ENCODE measurements at regions not wholly inside any gene's neighbourhood (a gene's known extent, or its start where the extent isn't known, plus 50 kb on each side); places are given as distances from the start of the nearest gene placed in this dataset.
A peak's percentile ranks its signal among the peaks of the same experiment; 100 is the strongest.

GRCh38 chr4:147367891-147368290, 113.0 kb upstream of the EDNRA start:
- peak; percentile 58 for DNase-seq

DNA sequence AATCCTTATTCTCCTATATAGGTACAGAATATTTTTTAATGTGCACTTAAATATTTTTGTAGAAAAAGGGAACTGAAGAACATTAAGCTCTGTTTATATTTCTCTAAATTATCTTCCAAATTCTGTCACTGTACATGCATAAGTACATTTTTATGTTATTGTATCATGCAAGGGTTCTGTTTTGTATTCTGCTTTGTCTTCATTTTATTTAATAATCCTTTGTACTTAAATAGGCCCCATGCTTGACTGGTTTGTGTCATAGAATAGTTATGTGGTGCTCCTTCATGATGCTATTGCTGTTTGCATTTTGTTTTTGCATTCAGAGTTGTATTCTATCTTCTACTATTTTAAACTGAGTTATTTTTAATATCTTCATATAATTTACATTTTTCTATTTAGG, 111.9 kb upstream of the EDNRA start:
- DNase-seq, result peak; percentile 37

DNA sequence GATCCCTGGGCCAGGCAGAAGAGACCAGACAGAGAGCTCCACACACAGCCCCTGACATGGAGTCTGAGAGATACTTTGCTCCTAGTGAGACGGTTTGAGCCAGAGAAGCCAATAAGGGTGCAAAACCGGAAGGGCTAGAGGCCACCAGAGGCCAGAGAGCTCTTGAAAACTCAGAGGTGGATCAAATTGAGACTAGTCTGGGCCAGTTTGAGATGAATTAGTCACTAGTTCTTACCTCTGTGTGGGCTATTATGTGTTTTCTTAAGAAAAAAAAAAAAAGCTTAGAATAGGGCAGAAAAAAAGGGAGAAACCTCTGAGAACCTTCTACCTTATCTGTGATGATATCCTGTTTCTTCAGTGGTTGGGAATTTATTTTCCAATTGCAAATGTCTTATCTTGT, 110.4 kb upstream of the EDNRA start:
- DNase-seq, result no peak

GRCh38 chr4:147370881-147371280, 110.0 kb upstream of the EDNRA start:
- DNase-seq, result no peak

GRCh38 chr4:147371661-147372060, 109.2 kb upstream of the EDNRA start:
- peak; percentile 68 for DNase-seq

DNA sequence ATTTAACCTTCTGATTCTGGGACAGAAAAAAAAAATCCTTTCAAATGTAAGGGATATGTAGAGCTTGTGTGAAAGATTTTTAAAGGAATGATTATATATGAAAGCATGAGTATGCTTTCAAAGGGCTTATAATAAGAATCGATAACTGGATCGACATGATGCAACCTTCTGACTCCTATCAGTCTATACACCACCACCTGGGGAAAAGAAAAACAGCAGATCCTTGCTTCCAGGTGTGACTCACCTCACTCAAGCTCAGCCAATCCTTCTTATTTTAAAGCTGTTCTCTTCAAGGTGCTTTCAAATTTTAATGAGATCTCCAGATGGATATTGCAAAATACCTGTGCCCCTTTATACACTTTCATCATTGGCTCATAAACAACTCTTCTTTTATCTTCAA, 102.1 kb upstream of the EDNRA start:
- no peak for DNase-seq

- no peak for DNase-seq
These were observed 99.1 kb upstream of the EDNRA start for GRCh38 chr4:147381749-147382148.

- DNase-seq, result peak; percentile 64
These were observed 92.9 kb upstream of the EDNRA start for GRCh38 chr4:147388018-147388417.

DNA sequence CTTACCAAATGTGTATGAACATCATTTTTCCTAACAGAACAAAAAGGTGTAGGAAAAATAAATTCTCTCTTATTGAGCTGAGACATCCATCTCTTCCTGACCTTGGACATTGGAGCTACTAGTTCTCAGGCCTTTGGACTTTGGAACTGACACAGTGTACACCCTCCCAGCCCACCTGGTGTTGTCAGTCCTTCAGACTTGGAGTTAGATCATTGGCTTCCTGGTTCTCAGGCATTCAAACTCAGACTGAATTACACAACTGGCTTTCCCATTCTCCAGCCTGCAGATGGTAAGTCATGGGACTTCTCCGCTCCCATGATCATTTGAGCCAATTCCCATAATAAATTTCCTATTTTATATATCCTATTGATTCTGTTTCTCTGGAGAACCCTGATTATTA, 84.8 kb upstream of the EDNRA start:
- no peak for DNase-seq

DNA sequence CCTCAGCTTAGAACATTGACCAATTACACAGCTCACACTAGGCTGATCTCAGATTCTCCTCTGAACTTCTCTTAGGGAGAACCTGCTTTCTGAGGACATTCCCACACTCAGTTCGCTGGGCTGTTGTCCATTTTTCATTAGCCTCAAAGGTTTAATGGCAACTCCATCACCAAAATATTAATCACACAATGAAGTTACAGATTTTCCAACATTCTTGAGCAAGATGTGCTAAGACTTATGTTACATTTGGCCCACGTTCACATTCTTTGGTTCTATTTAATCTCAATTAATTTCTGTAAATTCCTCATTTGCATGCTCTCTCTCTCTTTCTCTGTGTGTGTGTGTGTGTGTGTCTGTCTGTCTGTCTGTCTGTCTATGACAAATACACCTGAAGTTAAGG, 82.3 kb upstream of the EDNRA start:
- DNase-seq, result no peak

- no peak for DNase-seq
These were observed 80.2 kb upstream of the EDNRA start for GRCh38 chr4:147400721-147401120.

DNA sequence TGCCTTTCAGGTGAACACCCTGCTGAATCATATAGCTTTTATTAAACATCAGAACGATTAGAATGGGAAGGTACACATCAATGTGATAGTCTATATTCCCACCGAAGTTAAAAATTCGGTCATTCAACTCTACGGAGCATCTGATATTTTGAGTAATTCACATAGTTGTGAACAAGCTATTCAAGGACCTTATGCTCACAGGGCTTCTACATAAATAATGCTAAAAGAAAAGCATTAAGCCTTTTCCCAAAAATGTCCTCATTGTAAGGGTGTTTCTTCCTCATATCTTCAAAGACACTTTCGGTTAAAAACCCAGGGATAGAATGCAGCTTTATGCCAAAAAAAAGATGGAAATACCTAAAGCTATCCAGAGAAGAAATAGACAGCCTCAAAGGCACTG, 79.7 kb upstream of the EDNRA start:
- DNase-seq, result no peak

GRCh38 chr4:147407261-147408045, 73.4 kb upstream of the EDNRA start:
- DNase-seq, result no peak

GRCh38 chr4:147408189-147408588, 72.7 kb upstream of the EDNRA start:
- no peak for DNase-seq

DNA sequence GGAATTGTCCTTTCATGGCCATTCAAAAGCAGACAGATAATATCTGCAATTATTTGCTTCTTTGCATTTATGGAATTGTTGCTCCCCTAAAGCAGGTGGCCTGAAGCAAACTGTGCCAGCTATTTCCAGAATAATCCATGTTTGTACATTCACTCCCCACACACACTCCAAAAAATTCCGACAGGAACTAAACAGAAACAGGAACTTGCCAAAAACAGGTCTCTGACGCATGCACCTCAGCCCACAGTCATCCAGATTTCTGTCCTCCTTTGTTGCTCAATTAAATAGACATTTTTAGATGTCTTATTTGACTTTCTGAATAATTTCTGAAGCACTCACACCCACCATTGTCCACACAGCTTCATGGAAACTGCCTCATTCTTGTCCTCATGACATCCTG, 71.5 kb upstream of the EDNRA start:
- DNase-seq, result peak; percentile 43

GRCh38 chr4:147418226-147418625, 62.7 kb upstream of the EDNRA start:
- DNase-seq, result no peak

DNA sequence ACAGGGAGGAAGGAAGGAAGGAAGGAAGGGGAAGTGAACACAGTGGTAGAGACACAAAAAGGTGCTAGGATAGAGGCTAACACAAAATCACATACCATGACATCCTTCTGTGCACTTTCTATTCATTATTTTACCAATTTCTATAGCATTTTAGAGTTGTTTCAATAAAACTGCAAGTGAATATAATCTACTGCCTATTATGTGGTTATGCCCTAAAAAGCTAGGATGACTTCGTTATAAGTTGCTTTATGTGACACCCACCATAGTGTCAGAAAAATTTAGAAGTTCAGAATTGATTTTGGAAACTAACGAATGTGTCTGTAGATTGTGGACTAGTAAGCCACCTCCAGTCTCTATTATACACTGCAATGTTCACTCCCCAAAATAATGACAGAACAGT, 59.4 kb upstream of the EDNRA start:
- DNase-seq, result no peak

DNA sequence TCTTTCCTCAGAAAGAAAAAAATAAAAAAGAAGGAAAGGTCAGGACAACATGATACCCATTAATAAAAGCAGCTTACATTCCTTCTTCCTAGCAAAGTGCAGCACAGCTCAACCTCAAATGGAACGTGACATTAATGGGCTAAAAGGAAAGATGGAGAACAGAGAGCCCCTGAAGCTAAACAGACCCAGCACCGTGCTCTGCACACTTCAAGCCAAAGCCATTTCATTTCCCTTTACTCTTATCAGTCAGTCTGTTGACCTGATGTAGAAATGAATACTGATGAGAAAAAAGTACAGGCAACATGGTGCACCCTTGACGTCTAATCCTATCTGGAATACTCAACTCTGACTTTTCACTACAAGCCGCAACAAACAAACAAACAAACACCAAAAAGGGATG, 57.7 kb upstream of the EDNRA start:
- DNase-seq, result no peak

DNA sequence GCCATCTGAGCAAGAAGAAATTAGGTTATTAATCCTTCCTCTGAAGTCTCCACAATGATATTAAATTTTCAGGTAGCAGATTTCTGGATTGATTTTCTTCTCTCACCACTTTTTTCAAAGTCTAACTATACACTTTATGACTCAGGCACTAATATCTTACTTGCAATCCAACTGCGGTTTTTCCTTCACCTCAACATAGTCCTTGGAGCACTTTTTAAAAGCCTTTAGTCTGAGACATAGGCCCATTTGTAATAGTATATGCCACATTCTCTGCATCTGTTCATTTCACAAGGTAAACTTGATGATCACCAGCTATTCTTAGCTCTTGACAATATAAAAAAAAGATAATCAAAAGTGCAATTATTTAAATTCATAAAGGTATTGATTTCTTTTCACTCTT, 55.9 kb upstream of the EDNRA start:
- peak; percentile 31 for DNase-seq

GRCh38 chr4:147428583-147428982, 52.3 kb upstream of the EDNRA start:
- DNase-seq, result peak; percentile 43

- DNase-seq, result no peak
These were observed 50.8 kb upstream of the EDNRA start for GRCh38 chr4:147430111-147430510.
